ENCODE measurements at regions not wholly inside any gene's neighbourhood (a gene's known extent, or its start where the extent isn't known, plus 50 kb on each side); places are given as distances from the start of the nearest gene placed in this dataset.

DNA sequence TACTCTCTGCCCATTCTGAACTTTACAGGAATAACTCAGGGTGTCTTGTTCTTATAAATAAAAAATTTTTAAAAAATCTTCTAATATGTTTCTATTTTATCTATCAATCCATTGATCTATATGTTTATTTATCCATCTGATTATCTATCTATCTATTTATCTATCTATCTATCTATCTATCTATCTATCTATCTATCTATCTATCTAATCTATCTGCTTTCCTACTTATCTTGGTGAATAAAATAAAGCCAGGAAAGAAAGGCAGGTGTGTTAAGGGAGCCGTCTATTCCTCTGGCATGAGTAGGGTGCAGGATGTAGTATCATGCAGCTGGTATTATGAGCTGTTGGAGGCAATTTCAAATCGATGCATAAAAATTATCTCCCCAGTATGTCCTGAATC lies 153.0 kb downstream of the FOXA2 start:
- DNase-seq (ENCODE audit: low spot score): no peak

DNA sequence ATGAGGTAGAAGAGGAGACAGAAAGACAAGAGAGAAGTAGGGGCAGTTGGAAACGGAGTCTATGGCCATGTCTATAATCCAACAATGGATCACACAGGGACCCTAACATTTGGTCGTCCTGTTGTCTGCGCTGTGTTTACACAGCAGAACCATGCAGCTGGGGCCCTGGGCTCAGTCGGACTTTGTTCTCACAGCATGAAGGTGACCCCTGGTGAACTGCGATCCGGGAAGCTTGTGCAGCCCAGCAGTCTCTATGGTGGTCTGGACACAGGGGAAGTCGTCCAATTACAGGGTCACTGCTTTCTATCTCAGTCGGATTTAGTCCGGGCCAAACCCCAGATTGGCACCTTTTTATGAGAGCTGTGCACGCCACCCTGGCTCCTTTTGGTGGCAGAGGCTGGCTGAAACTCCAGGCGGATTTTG lies 153.6 kb downstream of the FOXA2 start:
- no peak for DNase-seq (ENCODE audit: low spot score)

DNA sequence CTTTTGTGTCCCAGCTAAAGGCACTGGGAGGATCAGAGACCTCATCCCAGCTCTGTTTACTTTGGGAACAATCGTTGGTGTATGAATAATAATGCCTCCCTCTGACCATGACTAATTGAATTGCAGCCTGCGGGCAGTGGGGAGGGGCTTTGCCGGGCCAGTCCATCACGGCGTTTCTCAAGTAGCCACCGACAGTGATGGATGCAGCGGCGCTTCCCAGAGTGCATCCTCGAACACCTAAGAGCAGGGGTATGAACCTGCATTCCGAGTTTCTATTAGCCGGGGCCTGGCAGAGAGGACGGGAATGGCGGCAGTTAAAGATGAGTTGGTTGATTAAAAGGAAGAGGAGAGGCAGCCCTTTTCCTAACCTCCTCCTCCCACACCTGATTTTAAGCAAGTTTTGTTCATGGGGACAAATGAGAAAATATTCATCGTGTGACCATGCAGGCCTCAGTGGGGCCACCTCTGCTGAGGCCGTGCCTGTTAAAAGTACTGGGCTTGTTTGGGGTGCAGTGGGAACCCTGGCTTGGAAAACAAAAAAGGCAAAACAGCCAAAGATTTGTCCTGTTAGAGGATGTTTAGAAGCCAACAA lies 154.1 kb downstream of the FOXA2 start:
- no peak for DNase-seq (ENCODE audit: low spot score)

DNA sequence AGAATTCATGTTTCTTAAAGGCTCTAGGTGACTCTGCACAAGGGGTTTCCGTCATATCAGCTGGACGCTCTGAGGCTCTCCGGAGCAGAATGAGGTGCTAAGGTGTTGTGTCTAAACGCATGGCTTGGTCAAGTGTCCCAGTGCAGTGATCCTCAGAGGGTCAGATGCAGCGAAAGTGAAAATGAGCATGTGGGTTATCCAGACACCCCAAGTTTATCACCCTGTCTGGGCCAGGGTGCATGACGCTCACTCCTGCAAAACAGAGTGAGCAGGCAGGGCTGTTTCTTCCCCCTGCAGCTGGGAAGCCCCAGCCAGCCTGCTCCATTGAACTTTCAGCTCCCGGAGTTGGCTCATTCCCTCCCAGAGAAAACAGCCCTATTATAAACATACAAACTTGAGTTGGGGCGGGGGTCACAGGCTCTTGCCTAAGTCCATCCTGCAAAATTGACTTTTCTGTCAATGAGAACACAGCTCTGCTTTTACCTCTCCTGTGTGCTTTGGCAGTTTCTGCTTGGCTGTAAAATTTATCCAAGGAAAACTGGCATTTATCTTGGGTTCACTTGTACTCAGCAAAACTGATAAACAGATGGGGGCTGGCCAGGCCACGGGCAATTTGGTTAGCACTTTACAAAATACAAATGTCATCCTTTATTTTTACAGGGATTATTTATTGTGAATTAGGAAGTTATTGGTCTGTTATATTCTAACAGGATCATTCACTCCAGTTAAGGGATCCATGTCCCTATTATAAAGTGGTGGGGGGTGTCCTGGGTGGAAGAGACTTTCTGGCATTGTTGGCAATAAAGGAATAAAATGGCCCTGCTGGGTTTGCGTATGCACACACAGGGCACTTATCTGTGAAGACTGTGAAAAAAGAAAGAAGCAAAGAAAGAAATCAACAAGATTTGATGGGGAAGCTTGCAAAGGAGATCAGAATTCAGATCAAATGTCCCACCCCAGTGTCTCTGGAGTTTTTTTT lies 154.9 kb downstream of the FOXA2 start:
- no peak for DNase-seq (ENCODE audit: low spot score)

DNA sequence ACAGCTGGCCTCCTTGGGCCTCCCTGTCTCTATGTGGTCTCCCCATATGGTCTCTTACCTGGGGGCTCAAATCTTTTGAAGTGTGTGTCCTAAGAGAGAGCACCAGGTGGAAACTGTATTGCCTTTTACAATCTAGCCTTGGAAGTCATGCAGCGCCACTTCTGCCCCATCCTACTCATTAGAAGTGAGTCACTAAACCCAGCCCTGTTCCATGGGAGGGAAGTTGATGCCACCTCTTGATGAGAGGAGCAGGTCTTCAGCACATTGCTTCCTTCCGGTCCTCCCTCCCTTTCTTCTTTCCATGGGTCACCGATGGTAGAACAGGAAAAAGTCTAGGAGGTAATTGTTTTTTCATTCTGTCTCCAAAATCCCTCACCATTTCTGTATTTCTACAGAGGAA lies 156.3 kb downstream of the FOXA2 start:
- DNase-seq (ENCODE audit: low spot score): no peak

DNA sequence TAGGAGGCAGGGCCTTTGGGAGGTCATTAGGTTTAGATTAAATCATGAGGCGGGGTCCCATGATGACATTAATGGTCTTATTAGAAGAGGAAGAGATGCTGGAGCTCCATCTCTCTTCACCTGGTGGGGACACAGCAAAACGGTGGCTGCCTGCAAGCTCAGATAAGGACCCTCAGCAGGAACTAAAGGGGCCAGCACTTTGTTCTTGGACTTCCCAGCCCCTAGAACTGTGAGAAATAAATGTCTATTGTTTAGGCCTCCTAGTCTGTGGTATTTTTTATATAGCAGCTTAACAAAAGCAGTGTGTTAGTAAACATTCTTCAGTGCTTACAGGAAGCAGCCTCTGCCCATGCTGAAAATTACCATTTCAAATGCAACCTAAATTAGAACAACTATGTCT lies 157.6 kb downstream of the FOXA2 start:
- no peak for DNase-seq (ENCODE audit: low spot score)

DNA sequence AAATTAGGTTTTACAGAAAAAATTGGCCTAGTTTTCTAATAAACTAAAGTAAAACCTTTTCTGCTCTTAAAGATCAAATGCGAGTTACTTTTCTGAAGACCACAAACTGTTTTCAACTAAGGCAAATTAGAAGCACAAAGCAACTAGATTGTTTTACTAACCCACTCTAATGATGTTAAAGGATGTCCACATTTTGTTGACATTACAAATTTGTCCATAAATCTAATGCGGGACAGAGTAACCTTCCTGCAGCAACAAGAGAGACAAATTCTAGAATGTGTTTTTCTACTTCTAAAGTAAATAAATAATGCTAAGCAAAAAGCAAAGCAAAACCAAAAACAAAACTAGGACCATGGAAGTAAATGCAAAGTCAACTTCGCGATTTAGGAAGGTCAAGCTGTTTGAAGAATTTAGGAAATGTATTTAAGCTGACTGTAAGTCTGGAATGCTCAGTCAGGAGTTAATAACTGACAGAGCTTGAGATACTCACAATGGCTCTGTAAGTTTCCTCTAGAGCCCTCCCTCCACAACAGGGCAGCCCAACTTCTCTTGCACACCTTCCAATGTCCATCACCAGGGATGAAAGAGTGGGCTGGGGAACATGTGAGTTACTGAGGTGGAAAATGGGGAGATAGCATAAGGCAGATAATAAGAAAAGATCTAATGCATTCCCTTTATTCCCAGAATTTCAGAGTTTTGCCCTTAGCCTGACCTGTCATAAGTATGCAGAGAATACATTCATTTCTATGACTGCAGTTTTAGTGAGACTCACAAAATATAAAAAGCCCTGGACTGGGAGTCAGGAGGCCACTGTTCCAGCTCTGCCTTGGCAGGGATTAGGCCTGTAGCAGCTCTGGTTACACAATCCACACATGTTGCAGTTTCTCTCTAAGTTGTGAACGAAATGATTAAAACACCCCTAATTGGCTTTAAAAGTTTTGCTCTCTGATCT lies 158.8 kb downstream of the FOXA2 start:
- DNase-seq (ENCODE audit: low spot score): no peak

DNA sequence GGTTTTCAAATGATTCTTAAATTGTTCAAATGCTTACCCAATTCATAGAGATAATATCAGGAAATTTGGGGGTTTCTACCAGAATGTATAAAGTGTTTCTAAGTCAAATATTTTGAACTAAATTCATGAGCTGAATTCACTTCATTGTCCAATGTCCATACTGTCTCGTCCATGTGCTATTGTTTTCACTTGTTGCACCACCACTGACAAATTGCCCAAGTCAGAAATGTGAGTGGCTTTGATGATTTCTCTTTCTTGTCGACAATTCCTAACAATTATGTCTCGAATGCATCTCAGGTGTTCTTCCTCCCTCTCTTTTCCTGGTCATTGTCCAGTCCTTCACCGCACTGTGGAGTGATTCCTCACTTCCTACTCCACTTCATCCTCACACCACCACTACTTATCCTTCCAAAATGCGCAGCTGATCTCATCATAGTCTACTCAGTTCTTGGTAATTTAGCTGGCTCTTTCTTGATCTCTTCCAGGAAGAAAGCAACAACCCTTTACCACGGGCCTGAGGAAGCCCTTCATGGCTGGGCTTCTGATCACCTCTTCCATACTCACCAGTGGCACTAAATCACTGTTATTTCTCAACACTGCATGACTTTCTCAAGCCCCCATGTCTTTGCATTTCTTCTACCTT lies 161.1 kb downstream of the FOXA2 start:
- DNase-seq (ENCODE audit: low spot score): no peak

DNA sequence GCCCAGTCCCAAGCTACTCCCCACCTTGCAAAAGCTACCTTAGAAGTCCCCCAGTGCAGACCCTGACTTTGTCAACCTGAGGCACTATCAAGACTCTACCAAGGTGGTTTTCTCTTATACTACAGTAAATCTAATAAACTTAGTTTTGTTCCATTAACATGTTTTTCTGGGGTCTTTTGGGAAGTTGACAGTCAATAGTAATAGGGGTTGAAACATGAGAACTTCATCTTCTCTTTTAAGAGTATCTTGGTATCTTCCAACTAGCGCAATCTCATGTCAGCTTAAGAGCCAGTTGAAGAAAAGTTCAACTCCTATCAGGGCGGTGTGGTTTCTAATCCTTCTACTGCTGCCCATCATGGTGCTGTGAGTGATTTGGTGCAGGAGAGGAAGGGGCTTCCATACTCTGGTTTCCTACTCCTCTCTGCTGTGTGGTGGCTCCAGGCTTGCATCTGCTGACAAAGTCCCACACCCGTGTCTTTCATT lies 164.2 kb downstream of the FOXA2 start:
- DNase-seq (ENCODE audit: low spot score): no peak

DNA sequence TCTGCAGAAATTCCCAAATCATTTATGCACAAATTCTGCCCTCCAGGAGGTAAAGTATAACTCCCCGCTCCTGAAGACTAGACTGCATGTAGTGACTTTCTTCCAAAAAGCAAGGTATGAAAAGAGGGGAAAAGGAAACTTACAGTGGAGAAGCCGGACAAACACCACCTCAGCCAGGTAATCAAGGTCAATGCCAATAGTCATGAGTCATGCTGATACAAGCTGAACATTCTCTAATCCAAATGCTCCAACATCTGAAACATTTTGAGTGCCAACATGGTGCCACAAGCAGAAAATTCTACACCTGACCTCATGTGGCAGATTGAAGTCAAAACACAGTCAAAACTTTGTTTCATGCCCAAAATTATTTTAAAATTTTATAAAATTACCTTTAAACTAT lies 165.6 kb downstream of the FOXA2 start:
- DNase-seq (ENCODE audit: low spot score): no peak

DNA sequence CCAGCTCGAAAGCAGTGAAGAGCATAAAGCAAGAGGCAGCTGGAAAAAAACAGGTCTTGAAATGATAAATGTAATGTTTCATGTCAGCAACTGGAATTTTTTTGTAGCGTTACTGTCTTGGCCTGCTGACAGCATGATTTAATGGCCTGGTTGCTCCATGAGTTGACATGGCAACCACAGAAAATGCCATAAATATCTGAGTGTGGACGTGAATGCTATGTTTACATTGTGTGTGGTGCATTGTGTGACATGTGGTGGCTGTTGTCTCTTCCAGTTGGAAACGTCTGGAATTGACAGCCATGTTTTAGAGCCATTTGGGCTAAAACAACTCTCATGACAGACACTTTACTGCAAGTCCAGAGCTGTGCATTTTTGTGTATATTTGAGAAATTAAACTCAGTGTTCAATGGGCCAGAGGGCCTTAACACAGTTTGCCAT lies 170.0 kb downstream of the FOXA2 start:
- DNase-seq (ENCODE audit: low spot score): no peak

DNA sequence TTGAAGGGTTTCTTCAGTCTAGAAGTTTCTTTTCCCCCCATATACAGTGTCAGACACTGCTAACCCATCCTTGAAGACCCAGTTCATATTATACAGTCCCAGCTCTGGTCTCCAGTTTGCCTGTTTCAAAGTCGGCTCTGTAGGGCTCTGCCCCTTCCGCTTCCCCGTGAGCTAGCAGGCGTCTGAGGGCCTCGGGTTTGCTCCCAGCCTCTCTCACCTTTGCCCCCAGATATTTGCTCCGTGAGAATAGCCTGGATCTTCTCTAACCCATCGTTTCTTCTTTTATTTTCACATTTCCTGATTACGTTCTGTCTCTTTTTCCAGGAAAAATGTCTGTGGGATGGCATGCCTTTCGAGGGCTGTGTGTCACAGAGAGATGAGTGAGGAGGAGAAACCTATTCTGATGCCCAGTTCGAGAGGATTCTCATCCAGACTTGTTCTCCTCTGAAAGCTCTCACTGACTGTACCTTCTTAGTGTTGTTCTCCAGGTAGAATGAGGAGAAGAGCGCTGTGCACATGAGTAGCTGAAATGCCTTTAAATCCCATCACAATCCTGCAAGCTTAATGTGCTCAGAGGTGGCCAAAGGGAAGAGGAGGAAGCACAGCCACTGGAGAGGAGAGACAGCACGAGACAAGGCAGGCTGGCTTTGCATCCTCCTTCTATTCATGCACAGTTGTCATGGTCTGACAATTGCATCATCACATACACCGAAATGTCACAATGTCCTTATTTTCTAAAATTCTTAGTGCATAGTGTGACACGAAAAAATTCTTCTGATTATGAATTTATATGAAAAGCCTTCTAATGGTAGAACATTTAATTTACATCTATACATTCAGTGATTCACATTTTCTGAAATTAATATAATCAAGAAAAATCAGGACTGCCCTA lies 171.1 kb downstream of the FOXA2 start:
- DNase-seq (ENCODE audit: low spot score): no peak

DNA sequence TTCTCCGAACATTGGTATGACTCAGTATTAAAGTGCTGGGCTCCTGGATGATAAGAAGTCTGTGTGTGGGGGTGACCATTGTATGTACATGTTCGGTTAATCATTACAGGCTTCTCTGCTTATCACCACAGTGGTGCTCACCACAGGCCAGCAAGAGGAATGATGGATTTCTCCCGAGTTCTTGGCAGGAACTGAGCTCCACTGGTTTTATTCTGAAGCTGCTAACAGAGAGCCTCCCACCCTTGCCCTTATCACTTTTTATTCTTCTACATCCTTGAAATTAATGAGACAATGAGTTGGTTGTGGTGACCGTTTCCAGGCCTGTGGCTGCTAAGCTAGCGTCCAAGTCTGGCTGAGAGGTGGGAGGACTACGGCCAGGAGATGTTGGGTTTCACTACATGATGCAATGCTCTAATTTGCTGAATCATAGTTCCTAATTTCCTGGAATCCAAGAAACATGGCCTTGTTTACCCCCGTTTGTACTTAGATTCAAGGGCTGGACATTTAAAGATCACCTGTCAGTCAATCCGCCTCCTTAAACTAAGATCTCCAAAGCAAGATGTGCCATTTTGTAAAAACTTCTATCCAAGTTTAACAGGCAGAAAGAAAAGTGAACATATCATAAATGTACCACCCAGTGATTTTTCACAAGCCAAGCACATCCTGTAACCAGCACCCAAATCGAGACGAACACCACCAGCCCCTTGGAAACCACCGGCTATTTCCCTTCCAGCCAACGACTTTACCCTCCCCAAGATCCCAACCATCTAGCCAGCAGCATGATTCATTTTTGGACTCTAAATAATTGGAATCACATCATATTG lies 172.5 kb downstream of the FOXA2 start:
- DNase-seq (ENCODE audit: low spot score): no peak

DNA sequence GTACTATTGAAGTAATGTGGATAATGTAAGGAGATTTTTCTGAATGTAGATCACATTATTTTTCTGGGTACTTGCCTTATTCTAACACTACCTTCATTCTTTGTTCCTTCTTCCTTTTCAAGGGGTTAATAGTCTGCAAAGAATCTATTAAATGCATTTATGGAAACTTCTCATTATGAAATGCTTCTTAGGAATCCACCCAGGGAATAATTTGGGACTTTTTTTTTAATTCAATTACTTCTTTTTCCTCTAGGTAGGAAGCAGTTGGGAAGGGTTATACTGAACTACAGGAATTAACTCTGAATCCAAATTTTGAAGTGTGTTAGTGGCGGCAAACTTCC lies 173.1 kb downstream of the FOXA2 start:
- DNase-seq (ENCODE audit: low spot score): no peak

DNA sequence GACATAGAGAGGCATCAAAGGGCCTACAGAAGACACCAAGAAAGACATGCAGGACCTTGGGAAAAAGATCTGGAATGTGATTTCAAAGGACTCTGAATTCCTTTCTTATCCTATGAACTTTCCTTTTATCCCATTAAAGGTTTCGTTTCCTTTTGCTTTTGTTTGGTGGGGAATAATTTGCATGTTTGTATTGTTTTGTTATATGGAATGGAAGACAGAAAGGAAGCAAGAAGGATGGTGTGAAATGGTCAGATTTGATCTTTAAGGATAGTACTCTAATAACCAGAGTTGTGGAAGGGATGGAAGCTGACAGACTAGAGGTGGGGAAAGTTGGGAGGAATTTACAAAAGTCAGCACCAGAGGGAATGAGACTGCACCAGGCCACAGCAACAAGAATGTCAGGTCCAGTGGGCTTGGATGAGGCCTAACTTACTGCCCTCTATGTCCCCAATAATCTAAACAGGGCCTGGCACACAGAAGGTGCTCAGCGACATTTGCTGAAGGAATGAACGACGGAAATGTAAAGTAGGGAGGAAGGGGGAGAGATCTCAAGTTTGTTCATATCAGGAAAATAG lies 173.7 kb downstream of the FOXA2 start:
- DNase-seq (ENCODE audit: low spot score): no peak

DNA sequence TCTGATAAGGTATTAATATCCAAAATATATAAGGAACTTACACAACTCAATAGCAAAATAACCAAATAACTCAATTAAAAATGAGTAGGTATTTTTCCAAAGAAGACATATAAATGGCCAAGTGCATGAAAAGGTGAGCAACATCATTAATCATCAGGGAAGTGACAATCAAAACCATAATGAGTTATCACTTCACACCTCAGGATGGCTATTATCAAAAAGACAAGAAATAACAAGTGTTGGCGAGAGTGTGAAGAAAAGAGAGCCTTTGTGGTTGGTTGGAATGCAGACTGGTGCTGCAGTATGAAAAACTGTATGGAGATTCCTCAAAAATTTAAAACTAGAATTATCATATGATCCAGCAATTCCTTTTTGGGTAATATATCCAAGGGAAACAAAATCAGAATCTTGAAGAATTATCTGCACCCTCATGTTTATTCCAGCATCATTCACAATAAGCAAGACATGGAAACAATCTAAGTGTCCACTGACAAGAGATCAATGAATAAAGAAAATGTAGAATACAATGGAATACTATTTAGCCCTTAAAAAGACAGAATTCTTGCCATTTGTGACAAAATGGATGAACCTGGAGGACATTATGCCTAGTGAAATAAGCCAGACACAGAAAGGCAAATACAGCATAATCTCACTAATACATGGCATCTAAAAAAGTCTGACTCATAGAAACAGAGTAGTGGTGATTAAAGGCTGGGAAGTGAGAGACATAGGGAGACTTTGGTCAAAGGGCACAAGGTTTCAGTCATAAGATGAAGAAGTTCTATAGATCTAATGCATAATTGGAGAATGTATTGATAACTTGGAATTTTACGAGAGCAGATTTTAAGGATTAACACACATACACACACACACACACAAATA lies 175.6 kb downstream of the FOXA2 start:
- DNase-seq (ENCODE audit: low spot score): no peak

DNA sequence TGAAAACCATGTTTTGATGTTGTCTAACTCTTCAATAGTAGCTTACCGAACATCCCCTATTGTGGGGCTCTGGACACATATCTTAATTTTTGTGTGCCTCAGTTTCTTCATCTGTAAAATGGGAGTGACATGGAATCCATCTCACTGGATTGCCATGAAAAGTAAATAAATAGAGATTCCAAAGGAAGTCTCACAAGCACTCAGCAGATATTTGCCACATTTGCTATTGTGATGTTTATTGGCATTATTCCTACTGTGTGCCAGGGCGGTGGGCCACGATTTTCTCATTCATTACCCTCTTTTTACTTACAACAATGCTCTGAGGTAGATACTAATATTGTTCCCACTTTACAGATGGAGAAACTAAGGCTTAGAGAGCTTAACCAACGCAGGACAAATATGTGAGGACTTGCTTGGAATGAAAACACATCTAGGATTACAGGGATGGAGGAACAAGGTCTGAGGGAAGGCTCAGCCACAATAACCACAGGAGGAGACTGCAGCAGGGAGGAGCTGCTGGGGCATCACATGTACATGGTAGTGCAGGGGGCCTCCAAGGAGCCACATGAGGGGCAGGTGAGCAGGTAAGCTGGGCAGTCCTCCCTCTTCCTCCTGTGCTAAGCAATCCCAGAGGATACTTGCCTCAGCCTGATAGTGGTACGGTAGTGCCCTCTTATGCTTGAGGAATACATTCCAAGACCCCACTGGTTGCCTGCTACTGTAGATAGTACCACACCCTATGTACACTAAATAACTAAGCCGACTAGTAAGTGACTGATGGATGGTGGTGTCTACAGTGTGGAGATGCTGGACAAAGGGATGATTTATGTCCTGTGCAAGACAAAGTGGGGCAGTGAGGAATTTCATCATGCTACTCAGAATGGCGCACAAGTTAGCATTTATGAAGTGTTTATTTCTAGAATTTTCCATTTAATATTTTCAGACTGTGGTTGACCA lies 176.9 kb downstream of the FOXA2 start:
- DNase-seq (ENCODE audit: low spot score): no peak
